OCI-LY1 (cell line): ENCODE measurements at regions not wholly inside any gene's neighbourhood (a gene's known extent, or its start where the extent isn't known, plus 50 kb on each side); places are given as distances from the start of the nearest gene placed in this dataset.

Experiments used
- EZH2 ChIP-seq: fragments of 200-600 bp; sonication (generic), shearing (Covaris generic); IDR thresholded peaks from 2 replicates; pipeline ENCODE4 v1.8.0; 2017; ENCODE audit warnings: borderline replicate concordance, mixed run types, mild to moderate bottlenecking, antibody characterized with exemption, low read length, moderate library complexity, mixed read lengths
- TF ChIP-seq, protein P1 (sequence below): fragments of 200-600 bp; sonication (generic), shearing (Covaris generic); IDR thresholded peaks from 2 replicates; pipeline ENCODE4 v1.5.1; 2017; ENCODE audit warnings: mild to moderate bottlenecking, antibody characterized with exemption, low read length, moderate library complexity, mixed read lengths

- TF ChIP-seq, protein P1, sequence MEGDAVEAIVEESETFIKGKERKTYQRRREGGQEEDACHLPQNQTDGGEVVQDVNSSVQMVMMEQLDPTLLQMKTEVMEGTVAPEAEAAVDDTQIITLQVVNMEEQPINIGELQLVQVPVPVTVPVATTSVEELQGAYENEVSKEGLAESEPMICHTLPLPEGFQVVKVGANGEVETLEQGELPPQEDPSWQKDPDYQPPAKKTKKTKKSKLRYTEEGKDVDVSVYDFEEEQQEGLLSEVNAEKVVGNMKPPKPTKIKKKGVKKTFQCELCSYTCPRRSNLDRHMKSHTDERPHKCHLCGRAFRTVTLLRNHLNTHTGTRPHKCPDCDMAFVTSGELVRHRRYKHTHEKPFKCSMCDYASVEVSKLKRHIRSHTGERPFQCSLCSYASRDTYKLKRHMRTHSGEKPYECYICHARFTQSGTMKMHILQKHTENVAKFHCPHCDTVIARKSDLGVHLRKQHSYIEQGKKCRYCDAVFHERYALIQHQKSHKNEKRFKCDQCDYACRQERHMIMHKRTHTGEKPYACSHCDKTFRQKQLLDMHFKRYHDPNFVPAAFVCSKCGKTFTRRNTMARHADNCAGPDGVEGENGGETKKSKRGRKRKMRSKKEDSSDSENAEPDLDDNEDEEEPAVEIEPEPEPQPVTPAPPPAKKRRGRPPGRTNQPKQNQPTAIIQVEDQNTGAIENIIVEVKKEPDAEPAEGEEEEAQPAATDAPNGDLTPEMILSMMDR = no peak
- no peak for TF ChIP-seq EZH2
Measured at GRCh38 chr4:77454858-77455257, 150.8 kb upstream of the CXCL13 start.
